A172 (cell line): ENCODE measurements at regions not wholly inside any gene's neighbourhood (a gene's known extent, or its start where the extent isn't known, plus 50 kb on each side); places are given as distances from the start of the nearest gene placed in this dataset.
"Not testable (repeated sequence)": the region's sequence is repeated elsewhere in the genome, so short reads cannot be mapped to it uniquely, and the experiment has no call there.

Source experiments
- DNase-seq: peaks from one replicate; pipeline ENCODE4 v3.0.0-alpha.2; 2015; ENCODE audit warnings: low spot score

GRCh38 chr18:9017167-9017904 is 85.2 kb upstream of the NDUFV2 start:
- peak; percentile 93 for DNase-seq

GRCh38 chr18:9017905-9018227 is 84.6 kb upstream of the NDUFV2 start:
- DNase-seq = peak; percentile 72

GRCh38 chr18:9019135-9019534 is 83.4 kb upstream of the NDUFV2 start:
- DNase-seq = no peak

GRCh38 chr18:9020221-9020620 is 82.3 kb upstream of the NDUFV2 start:
- DNase-seq = no peak

- no peak for DNase-seq
Measured at GRCh38 chr18:9021458-9021857, 81.0 kb upstream of the NDUFV2 start.

GRCh38 chr18:9022397-9023155 is 79.9 kb upstream of the NDUFV2 start:
- no peak for DNase-seq

GRCh38 chr18:9024031-9024646 is 78.4 kb upstream of the NDUFV2 start:
- DNase-seq = not testable (repeated sequence)

- DNase-seq = peak; percentile 77
Measured at GRCh38 chr18:9025091-9025838, 77.2 kb upstream of the NDUFV2 start.

- DNase-seq = peak; percentile 44
Measured at GRCh38 chr18:9029131-9029530, 73.4 kb upstream of the NDUFV2 start.

- DNase-seq = no peak
Measured at GRCh38 chr18:9032519-9032918, 70.0 kb upstream of the NDUFV2 start.

- no peak for DNase-seq
Measured at GRCh38 chr18:9038277-9038871, 64.1 kb upstream of the NDUFV2 start.

- DNase-seq = no peak
Measured at GRCh38 chr18:9039441-9040071, 62.9 kb upstream of the NDUFV2 start.

GRCh38 chr18:9042766-9043481 is 59.6 kb upstream of the NDUFV2 start:
- no peak for DNase-seq

- no peak for DNase-seq
Measured at GRCh38 chr18:9043581-9043980, 58.9 kb upstream of the NDUFV2 start.

- DNase-seq = no peak
Measured at GRCh38 chr18:9047715-9048114, 54.8 kb upstream of the NDUFV2 start.

- DNase-seq = no peak
Measured at GRCh38 chr18:9048236-9048635, 54.3 kb upstream of the NDUFV2 start.

GRCh38 chr18:9048808-9049494 is 53.5 kb upstream of the NDUFV2 start:
- DNase-seq = peak; percentile 18

GRCh38 chr18:9049495-9049809 is 53.0 kb upstream of the NDUFV2 start:
- no peak for DNase-seq

- DNase-seq = not testable (repeated sequence)
Measured at GRCh38 chr18:9050628-9051284, 51.7 kb upstream of the NDUFV2 start.
